Adrenal gland (tissue), 9 donors: ENCODE measurements at regions not wholly inside any gene's neighbourhood (a gene's known extent, or its start where the extent isn't known, plus 50 kb on each side); places are given as distances from the start of the nearest gene placed in this dataset.

Experiments
- DNase-seq, 7 donors: peaks; one replicate each; pipeline ENCODE4 v3.0.0-alpha.2; 2019 to 2020
- H3K27ac ChIP-seq, 5 donors: fragments of 200-600 bp; sonication (generic) in 4 of 5; 1 replicate in 3 of 5; 2 replicates in 2 of 5; pipeline versions ENCODE4 v1.5.1 to v1.8.0; 2016 to 2020; ENCODE audit warnings: mild to moderate bottlenecking in 1 of 5
- H3K27me3 ChIP-seq: fragments of 200-600 bp; 2 replicates; pipeline ENCODE4 v1.8.0; 2021
- H3K36me3 ChIP-seq, 2 donors: fragments of 200-600 bp; replicated peaks in 1 of 2; 1 replicate in 1 of 2; 2 replicates in 1 of 2; pipeline versions ENCODE4 v1.5.1 to v1.8.0; 2018 to 2022
- H3K4me1 ChIP-seq, 2 donors: fragments of 200-600 bp; replicated peaks in 1 of 2; 1 replicate in 1 of 2; 2 replicates in 1 of 2; pipeline versions ENCODE4 v1.5.1 to v1.8.0; 2018 to 2021
- H3K4me3 ChIP-seq, 4 donors: fragments of 200-600 bp; sonication (generic) in 3 of 4; one replicate each; pipeline ENCODE4 v1.5.1; 2016 to 2018
- H3K9me3 ChIP-seq, 3 donors: fragments of 200-600 bp; sonication (generic) in 1 of 3; replicated peaks in 1 of 3; 1 replicate in 2 of 3; 2 replicates in 1 of 3; pipeline versions ENCODE4 v1.5.1 to v1.8.0; 2016 to 2021
- CTCF ChIP-seq, 6 experiments: fragments of 450-650 bp in 4 of 6; fragments of 200-600 bp in 2 of 6; sonication (generic) in 1 of 6; IDR thresholded peaks; 1 replicate in 5 of 6; 2 replicates in 1 of 6; pipeline versions ENCODE4 v1.5.1 to v1.8.0; 2016 to 2021; ENCODE audit warnings: antibody characterized with exemption in 6 of 6, mild to moderate bottlenecking in 2 of 6, moderate library complexity in 1 of 6
- POLR2A ChIP-seq, 2 donors: fragments of 450-650 bp; IDR thresholded peaks; one replicate each; pipeline ENCODE4 v1.6.1; 2017; ENCODE audit warnings: antibody characterized with exemption in 2 of 2, mild to moderate bottlenecking in 2 of 2, moderate library complexity in 1 of 2
- WGBS, 4 donors: extraction: QIAGEN DNeasy Blood & Tissue Kit in 2 of 4; methylation state at CpG; one replicate each; pipeline versions ENCODE4 v1.1.5 to v1.1.7; 2013 to 2017; 5-methylcytosine and 5-hydroxymethylcytosine counted together
- intact Hi-C, 2 donors: fragments of 100-400 bp; cut with DNase I; formaldehyde crosslinking; loops; one replicate each; pipeline versions ENCODE4 v1.14.1 to v1.15.0; 2022 to 2023
- donor health status: healthy with polysubstance abuse.
- donor health status: Bipolar disorder and iron deficiency.
- donor health status: DM: yes; HTN: yes; CAD: no.
- donor health status: DM: no; HTN: no; CAD: no.
- donor health status: DM: no; HTN: no; CAD: no.

DNA sequence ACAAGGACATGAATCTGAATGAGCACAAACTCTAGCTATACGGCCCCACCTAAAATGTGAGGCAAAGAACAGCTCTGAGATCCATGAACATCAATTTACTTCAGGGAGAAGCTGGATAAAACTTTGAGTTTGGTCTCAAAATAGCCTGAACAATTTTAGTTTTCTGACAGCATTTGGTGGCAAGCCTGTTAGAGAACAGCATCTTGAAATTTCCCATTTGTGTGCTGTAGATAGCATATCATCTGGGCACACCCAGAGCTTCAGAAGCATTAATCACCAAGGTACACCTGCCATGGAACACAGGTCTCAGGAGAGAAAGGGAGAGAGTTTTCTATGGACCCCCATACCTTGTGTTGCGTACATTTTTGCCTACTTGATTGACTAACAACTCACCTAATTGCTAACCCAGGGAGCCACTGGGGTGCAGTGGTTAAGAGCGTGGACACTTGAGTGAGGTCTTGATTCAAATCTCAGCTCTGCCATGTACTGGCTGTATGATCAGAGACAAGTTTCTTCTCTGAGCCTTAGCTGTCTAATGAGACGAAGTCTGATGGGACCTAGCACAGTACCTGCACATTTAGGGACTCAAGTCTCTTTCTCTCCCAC is 264.9 kb downstream of the PIK3R1 start:
- no peaks in the 10 kb centered on the region for H3K9me3 ChIP-seq
- no peak overlapping the region for H3K27ac ChIP-seq
- DNase-seq = no peak
- no peak for TF ChIP-seq CTCF (IDR thresholded peaks at IDR 0.05)
- no peak for TF ChIP-seq POLR2A (IDR thresholded peaks at IDR 0.05)
- no peaks in the 10 kb centered on the region for H3K27me3 ChIP-seq
- no peak overlapping the region for H3K4me3 ChIP-seq
- 83 to 91% (median 88%) methylated on average over 4 of the region's 4 CpGs for WGBS, 4 donors
- peaks cover 0 to 5% of the 10 kb centered on the region in 2 donors for H3K4me1 ChIP-seq
- no peaks in the 10 kb centered on the region for H3K36me3 ChIP-seq
- intact Hi-C loops = no loop called here

DNA sequence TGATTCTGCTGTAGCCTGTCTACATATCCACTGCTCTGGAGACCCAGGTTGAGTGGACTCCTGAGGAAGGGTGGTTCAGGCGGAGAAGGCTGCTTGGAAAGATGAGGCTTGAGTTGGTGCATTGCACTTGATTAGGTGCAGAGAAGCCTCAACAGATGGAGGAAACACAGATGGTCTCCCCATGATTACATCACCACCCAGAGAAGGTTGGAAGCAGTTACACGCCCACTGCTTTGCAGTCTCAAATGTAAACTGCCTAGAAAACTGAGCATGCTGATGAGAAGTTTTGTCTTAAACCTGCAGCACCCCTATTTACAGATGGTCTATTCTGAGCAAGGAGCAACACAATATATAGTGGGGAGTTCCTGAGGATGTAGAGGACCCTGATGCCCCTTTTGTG is 266.6 kb downstream of the PIK3R1 start:
- Histone ChIP-seq H3K36me3 (no peaks in the 10 kb centered on the region), H3K27me3 (no peaks in the 10 kb centered on the region), H3K4me1 (peaks cover 0 to 5% of the 10 kb centered on the region in 2 donors), H3K27ac (no peak overlapping the region), H3K9me3 (no peaks in the 10 kb centered on the region), H3K4me3 (no peak overlapping the region)
- WGBS, 4 donors = 76 to 85% (median 83%) methylated on average over 2 of the region's 2 CpGs
- intact Hi-C loops = no loop called here
- TF ChIP-seq POLR2A (IDR thresholded peaks at IDR 0.05) (no peak), CTCF (IDR thresholded peaks at IDR 0.05) (no peak)
- DNase-seq = no peak

- H3K36me3 ChIP-seq = no peaks in the 10 kb centered on the region
- no peak for TF ChIP-seq CTCF (IDR thresholded peaks at IDR 0.05)
- TF ChIP-seq POLR2A (IDR thresholded peaks at IDR 0.05) = no peak
- 65 to 73% (median 72%) methylated on average over 4 of the region's 4 CpGs for WGBS, 4 donors
- no peak overlapping the region for H3K27ac ChIP-seq
- no peak overlapping the region for H3K4me3 ChIP-seq
- H3K9me3 ChIP-seq = peaks cover 0 to 5% (median 0%) of the 10 kb centered on the region in 3 donors
- DNase-seq = no peak
- H3K27me3 ChIP-seq = no peaks in the 10 kb centered on the region
- peaks cover 0 to 2% of the 10 kb centered on the region in 2 donors for H3K4me1 ChIP-seq
- intact Hi-C loops = no loop called here
These were observed 268.9 kb downstream of the PIK3R1 start for GRCh38 chr5:68484307-68485068.

GRCh38 chr5:68489556-68489955 is 274.0 kb downstream of the PIK3R1 start:
- Histone ChIP-seq H3K9me3 (peaks cover 0 to 5% (median 0%) of the 10 kb centered on the region in 3 donors), H3K27me3 (no peaks in the 10 kb centered on the region), H3K4me3 (no peak overlapping the region), H3K36me3 (no peaks in the 10 kb centered on the region), H3K4me1 (no peaks in the 10 kb centered on the region), H3K27ac (no peak overlapping the region)
- no peak for DNase-seq
- 84 to 91% (median 85%) methylated on average over 1 of the region's 1 CpG for WGBS, 4 donors
- intact Hi-C loops = no loop called here
- TF ChIP-seq POLR2A (IDR thresholded peaks at IDR 0.05) (no peak), CTCF (IDR thresholded peaks at IDR 0.05) (no peak)
